ENCODE measurements at regions not wholly inside any gene's neighbourhood (a gene's known extent, or its start where the extent isn't known, plus 50 kb on each side); places are given as distances from the start of the nearest gene placed in this dataset.
"Not testable (repeated sequence)": the region's sequence is repeated elsewhere in the genome, so short reads cannot be mapped to it uniquely, and the experiment has no call there.

DNA sequence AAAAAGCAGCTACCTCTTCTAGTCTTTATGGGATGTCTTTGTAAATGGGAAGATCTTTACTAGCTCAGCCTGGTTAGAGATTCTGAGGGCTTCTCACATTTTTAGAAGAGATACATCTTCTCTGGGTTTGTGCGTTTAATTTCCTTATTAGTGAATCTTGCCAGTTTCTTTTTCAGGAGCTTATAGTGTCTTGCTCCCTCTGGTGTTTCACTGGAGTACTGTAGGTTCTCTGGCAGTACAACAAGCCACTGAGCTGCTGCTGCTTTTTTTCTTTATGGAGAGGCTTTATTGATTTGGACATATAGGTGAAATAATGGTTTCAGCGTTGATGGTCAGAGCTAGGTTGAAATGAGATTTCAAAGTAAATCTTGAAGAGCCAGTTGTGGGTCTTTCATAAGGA is 82.9 kb downstream of the LAS1L start:
- ATAC-seq (no peak), DNase-seq (no peak)
- intact Hi-C loops (cut with DNase I): no loop called here

DNA sequence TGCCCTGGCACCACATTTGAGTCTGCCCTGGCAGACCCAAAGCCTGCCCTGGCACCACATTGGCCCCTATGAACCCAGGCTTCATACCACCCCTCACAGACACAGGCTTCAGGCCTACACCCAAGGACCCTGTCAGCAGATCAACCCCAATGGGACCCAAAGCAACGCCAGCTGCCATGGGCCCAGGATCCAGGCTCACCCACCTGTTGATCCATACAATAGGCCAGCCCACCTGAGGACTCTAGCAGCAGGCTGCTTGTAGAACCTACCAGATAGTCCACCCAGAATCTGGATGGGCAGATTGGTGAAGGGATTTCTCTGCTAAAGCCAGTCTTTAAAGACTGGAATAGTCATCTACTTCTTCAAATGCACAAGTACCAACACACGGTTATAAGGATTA is 114.4 kb downstream of the LAS1L start:
- ATAC-seq (no peak), DNase-seq (no peak)
- intact Hi-C loops (cut with DNase I): no loop called here

- intact Hi-C loops (cut with DNase I); DNase-seq; ATAC-seq: not testable (repeated sequence)
Measured at GRCh38 chrX:65407662-65408061, 126.9 kb downstream of the LAS1L start.

DNA sequence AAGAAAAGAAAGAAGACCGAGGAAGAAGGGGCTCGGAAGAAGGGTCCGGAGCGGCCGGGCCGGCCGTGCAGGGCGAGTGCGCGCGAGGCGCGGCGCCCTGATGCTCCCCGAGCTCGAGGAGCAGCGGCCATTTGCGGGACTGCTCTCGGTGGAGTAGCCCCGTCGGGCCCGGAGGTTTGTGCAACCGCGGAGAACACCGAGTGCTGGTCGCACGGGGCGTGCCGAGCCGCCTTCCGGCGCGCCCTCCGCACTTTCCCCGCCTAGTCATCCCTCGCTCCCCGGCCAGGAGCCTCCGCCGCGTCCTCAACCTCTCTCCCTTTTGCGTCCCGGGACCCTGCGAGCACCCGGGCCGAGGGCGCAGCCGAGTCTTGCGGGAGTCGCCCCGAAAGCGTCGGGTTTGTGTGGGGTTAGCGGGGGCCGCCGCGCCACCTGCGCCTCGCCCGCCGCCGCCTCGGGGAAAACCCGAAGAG is 127.4 kb downstream of the LAS1L start:
- no peak for DNase-seq
- intact Hi-C loops (cut with DNase I): no loop called here
- peak in 1 of 2 donors; percentile 81 for ATAC-seq

- no peak for DNase-seq
- intact Hi-C loops (cut with DNase I): no loop called here
Measured at GRCh38 chrX:65406532-65406931, 128.1 kb downstream of the LAS1L start.

DNA sequence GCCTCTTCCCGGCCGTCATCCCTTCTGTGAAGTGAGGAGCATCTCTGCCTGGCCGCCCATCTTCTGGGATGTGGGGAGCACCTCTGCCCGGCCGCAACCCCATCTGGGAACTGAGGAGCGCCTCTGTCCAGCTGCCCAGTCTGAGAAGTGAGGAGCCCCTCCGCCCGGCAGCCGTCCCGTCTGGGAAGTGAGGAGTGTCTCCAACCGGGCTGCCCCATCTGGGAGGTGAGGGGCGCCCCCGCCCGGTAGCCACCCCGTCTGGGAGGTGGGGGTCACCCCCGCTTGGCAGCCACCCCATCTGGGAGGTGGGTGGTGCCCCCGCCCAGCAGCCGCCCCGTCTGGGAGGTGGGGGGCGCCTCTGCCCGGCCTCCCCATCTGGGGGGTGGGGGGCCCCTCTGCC is 142.3 kb downstream of the LAS1L start:
- ATAC-seq (no peak), DNase-seq (no peak)
- intact Hi-C loops (cut with DNase I): no loop called here

More at GRCh38 chrX:65406532-65406931, 128.1 kb downstream of the LAS1L start:
- peak in 1 of 2 donors; percentile 69 for ATAC-seq

DNA sequence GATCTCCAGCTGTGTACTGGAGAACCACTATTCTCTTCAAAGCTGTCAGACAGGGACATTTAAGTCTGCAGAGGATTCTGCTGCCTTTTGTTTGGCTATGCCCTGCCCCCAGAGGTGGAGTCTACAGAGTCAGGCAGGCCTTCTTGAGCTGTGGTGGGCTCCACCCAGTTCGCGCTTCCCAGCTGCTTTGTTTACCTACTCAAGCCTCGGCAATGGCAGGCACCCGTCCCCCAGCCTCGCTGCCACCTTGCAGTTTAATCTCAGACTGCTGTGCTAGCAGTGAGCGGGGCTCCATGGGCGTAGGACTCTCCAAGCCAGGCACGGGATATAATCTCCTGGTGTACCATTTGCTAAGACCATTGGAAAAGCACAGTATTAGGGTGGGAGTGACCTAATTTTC is 145.5 kb downstream of the LAS1L start:
- DNase-seq; intact Hi-C loops (cut with DNase I); ATAC-seq: not testable (repeated sequence)
